AG04450 (cell line): ENCODE measurements at regions not wholly inside any gene's neighbourhood (a gene's known extent, or its start where the extent isn't known, plus 50 kb on each side); places are given as distances from the start of the nearest gene placed in this dataset.
"Not testable (repeated sequence)": the region's sequence is repeated elsewhere in the genome, so short reads cannot be mapped to it uniquely, and the experiment has no call there.

Source experiments
- CTCF ChIA-PET: fragments of 300-600, 350-600 bp; formaldehyde crosslinking; extraction: SDS; loops from one replicate; lab custom pipeline; 2022; ENCODE audit warnings: antibody characterized with exemption, inconsistent platforms; lab: Charles Lee
- POLR2A ChIA-PET: fragments of 350-600 bp; formaldehyde crosslinking; extraction: SDS; loops from one replicate; lab custom pipeline; 2021; ENCODE audit warnings: antibody characterized with exemption, inconsistent platforms; lab: Yijun Ruan, JAX
- DNase-seq: peaks from one replicate; pipeline ENCODE4 v3.0.0-alpha.2; 2011; ENCODE audit warnings: low read depth, low spot score
- H3K27ac ChIP-seq: one replicate; pipeline ENCODE4 v1.5.1; 2012; ENCODE audit warnings: low read depth, low read length, control low read depth
- H3K27me3 ChIP-seq: one replicate; pipeline ENCODE4 v1.6.0; 2012; ENCODE audit warnings: low read length; ENCODE audit not compliant: control insufficient read depth, insufficient read depth
- H3K4me3 ChIP-seq: 2 replicates; pipeline ENCODE4 v1.5.1; 2011; ENCODE audit warnings: mild to moderate bottlenecking, low read depth, low read length, control low read depth
- H3K9me3 ChIP-seq: 2 replicates; pipeline ENCODE4 v1.5.1; 2012; ENCODE audit warnings: low read length; ENCODE audit not compliant: control insufficient read depth, insufficient read depth
- CTCF ChIP-seq: IDR thresholded peaks from 2 replicates; pipeline ENCODE4 v1.5.1; 2011; ENCODE audit warnings: low read depth, low read length, control low read depth, inconsistent platforms

GRCh38 chr16:66023481-66023880 is 343.0 kb upstream of the CDH5 start:
- ChIA-PET POLR2A (no interaction called here), CTCF (no interaction called here)
- peaks cover 8% of the 10 kb centered on the region; the same call in 1 of the 2 replicates for H3K9me3 ChIP-seq
- H3K27ac ChIP-seq: no peak overlapping the region
- no peaks in the 10 kb centered on the region for H3K27me3 ChIP-seq
- DNase-seq: no peak
- TF ChIP-seq CTCF: no peak
- no peak overlapping the region for H3K4me3 ChIP-seq

- Histone ChIP-seq H3K4me3 (no peak overlapping the region), H3K9me3 (peaks cover 8% of the 10 kb centered on the region; the same call in 1 of the 2 replicates), H3K27ac (no peak overlapping the region), H3K27me3 (peaks cover 2% of the 10 kb centered on the region)
- POLR2A ChIA-PET: no interaction called here
- TF ChIP-seq CTCF: no peak
- no peak for DNase-seq
- CTCF ChIA-PET: no interaction called here
Observed at GRCh38 chr16:66020642-66021041, 345.8 kb upstream of the CDH5 start.

- DNase-seq: no peak
- peaks cover 2% of the 10 kb centered on the region for H3K27me3 ChIP-seq
- POLR2A ChIA-PET: no interaction called here
- H3K4me3 ChIP-seq: no peak overlapping the region
- CTCF ChIA-PET: no interaction called here
- TF ChIP-seq CTCF: no peak
- no peak overlapping the region for H3K27ac ChIP-seq
- H3K9me3 ChIP-seq: peaks cover 7% of the 10 kb centered on the region; the same call in 1 of the 2 replicates
Observed at GRCh38 chr16:66020046-66020445, 346.4 kb upstream of the CDH5 start.

- DNase-seq, H3K27ac ChIP-seq, POLR2A ChIA-PET, H3K9me3 ChIP-seq, H3K27me3 ChIP-seq, CTCF ChIA-PET, H3K4me3 ChIP-seq: not testable (repeated sequence)
Observed at GRCh38 chr16:66019502-66019901, 347.0 kb upstream of the CDH5 start.

- no peak overlapping the region for H3K27ac ChIP-seq
- peaks cover 2% of the 10 kb centered on the region for H3K27me3 ChIP-seq
- H3K9me3 ChIP-seq: no peaks in the 10 kb centered on the region
- ChIA-PET CTCF (interaction anchor here (0.8 kb wide), 1 partner anchor 11 kb away, joined by 3 read pairs; no protein-coding TSS in a partner anchor), POLR2A (no interaction called here)
- no peak overlapping the region for H3K4me3 ChIP-seq
- DNase-seq: no peak
- TF ChIP-seq CTCF: no peak
Observed at GRCh38 chr16:66014221-66014620, 352.3 kb upstream of the CDH5 start.

- Histone ChIP-seq H3K4me3 (no peak overlapping the region), H3K9me3 (no peaks in the 10 kb centered on the region), H3K27ac (no peak overlapping the region), H3K27me3 (peaks cover 2% of the 10 kb centered on the region)
- ChIA-PET CTCF (interaction anchor here (0.8 kb wide), 1 partner anchor 12 kb away, joined by 3 read pairs; no protein-coding TSS in a partner anchor), POLR2A (no interaction called here)
- no peak for DNase-seq
- TF ChIP-seq CTCF: no peak
Observed at GRCh38 chr16:66013486-66013885, 353.0 kb upstream of the CDH5 start.
